Upper lobe of left lung (tissue), 4 donors: ENCODE measurements at regions not wholly inside any gene's neighbourhood (a gene's known extent, or its start where the extent isn't known, plus 50 kb on each side); places are given as distances from the start of the nearest gene placed in this dataset.

ENCODE experiments used
- POLR2AphosphoS5 ChIP-seq, 2 donors: sonication (generic); formaldehyde crosslinking; IDR thresholded peaks; one replicate each; pipeline ENCODE4 v1.5.1; 2017; ENCODE audit warnings: antibody characterized with exemption in 2 of 2
- TF ChIP-seq, protein P1 (sequence below), 6 experiments: fragments of 450-650 bp in 4 of 6; fragments of 200-600 bp in 2 of 6; sonication (generic) in 2 of 6; IDR thresholded peaks; one replicate each; pipeline ENCODE4 v1.5.1; 2016 to 2019; ENCODE audit warnings: antibody characterized with exemption in 6 of 6

DNA sequence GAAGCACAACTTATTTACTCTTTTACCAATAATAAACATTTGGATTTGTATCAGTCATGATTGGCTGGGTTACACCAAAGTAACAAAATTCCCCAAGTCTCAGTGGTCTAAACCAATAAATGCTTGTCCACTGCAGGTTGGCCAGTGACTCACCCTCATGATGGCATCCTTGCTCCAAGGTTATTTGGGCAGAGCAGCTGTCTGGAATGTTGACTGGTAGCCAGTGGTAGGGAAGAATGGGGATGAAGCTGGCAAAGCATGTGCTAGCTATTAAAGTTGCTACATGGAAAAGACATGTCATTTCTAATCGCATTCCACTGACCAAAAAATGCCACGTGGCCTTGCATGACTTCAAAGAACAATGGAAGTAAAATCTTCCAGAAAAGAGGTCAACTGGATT, 1168.7 kb upstream of the CELF2 start:
- TF ChIP-seq, protein P1, sequence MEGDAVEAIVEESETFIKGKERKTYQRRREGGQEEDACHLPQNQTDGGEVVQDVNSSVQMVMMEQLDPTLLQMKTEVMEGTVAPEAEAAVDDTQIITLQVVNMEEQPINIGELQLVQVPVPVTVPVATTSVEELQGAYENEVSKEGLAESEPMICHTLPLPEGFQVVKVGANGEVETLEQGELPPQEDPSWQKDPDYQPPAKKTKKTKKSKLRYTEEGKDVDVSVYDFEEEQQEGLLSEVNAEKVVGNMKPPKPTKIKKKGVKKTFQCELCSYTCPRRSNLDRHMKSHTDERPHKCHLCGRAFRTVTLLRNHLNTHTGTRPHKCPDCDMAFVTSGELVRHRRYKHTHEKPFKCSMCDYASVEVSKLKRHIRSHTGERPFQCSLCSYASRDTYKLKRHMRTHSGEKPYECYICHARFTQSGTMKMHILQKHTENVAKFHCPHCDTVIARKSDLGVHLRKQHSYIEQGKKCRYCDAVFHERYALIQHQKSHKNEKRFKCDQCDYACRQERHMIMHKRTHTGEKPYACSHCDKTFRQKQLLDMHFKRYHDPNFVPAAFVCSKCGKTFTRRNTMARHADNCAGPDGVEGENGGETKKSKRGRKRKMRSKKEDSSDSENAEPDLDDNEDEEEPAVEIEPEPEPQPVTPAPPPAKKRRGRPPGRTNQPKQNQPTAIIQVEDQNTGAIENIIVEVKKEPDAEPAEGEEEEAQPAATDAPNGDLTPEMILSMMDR (IDR thresholded peaks at IDR 0.05): no peak
- no peak for TF ChIP-seq POLR2AphosphoS5 (IDR thresholded peaks at IDR 0.05)
